Stomach (tissue), 8 donors: ENCODE measurements at regions not wholly inside any gene's neighbourhood (a gene's known extent, or its start where the extent isn't known, plus 50 kb on each side); places are given as distances from the start of the nearest gene placed in this dataset.

Experiments
- DNase-seq, 2 donors: peaks; one replicate each; pipeline versions ENCODE4 v3.0.0 to v3.0.0-alpha.2; 2013 to 2019
- H3K27ac ChIP-seq, 5 donors: fragments of 200-600 bp in 4 of 5; sonication (generic) in 4 of 5; one replicate each; pipeline ENCODE4 v1.5.1; 2013 to 2019; ENCODE audit warnings: mild to moderate bottlenecking in 1 of 5, moderate library complexity in 1 of 5
- H3K27me3 ChIP-seq, 3 donors: fragments of 200-600 bp; sonication (generic); one replicate each; pipeline ENCODE4 v1.5.1; 2017 to 2019; ENCODE audit warnings: mixed run types in 1 of 3
- H3K36me3 ChIP-seq, 4 donors: fragments of 200-600 bp; sonication (generic); 1 replicate in 3 of 4; 2 replicates in 1 of 4; pipeline ENCODE4 v1.5.1; 2016 to 2019
- H3K4me1 ChIP-seq, 4 donors: fragments of 200-600 bp; sonication (generic); one replicate each; pipeline ENCODE4 v1.5.1; 2016 to 2019
- H3K4me3 ChIP-seq, 4 donors: fragments of 200-600 bp; sonication (generic) in 3 of 4; one replicate each; pipeline ENCODE4 v1.5.1; 2016 to 2019; ENCODE audit warnings: mild to moderate bottlenecking in 1 of 4
- H3K9me3 ChIP-seq, 4 donors: fragments of 200-600 bp; sonication (generic); one replicate each; pipeline ENCODE4 v1.5.1; 2016 to 2019
- EP300 ChIP-seq: sonication (generic); formaldehyde crosslinking; IDR thresholded peaks from one replicate; pipeline ENCODE4 v1.6.1; 2017; ENCODE audit warnings: antibody characterized with exemption
- POLR2A ChIP-seq, 4 donors: fragments of 450-650 bp; IDR thresholded peaks; one replicate each; pipeline ENCODE4 v1.6.1; 2016; ENCODE audit warnings: antibody characterized with exemption in 4 of 4, control low read depth in 2 of 4, mild to moderate bottlenecking in 1 of 4, moderate library complexity in 1 of 4
- POLR2AphosphoS5 ChIP-seq, 3 donors: sonication (generic); formaldehyde crosslinking; IDR thresholded peaks; one replicate each; pipeline ENCODE4 v1.6.1; 2016; ENCODE audit warnings: antibody characterized with exemption in 3 of 3
- WGBS, 5 donors: extraction: QIAGEN DNeasy Blood & Tissue Kit in 3 of 5; methylation state at CpG; one replicate each; pipeline versions ENCODE4 v1.1.5 to v1.1.7; 2013 to 2018; 5-methylcytosine and 5-hydroxymethylcytosine counted together
- intact Hi-C: fragments of 100-400 bp; cut with DNase I; formaldehyde crosslinking; loops from one replicate; pipeline ENCODE4 v1.15.1; 2023; ENCODE audit warnings: low total_unique reads
- TF ChIP-seq, protein P1 (sequence below), 7 experiments: fragments of 450-650 bp in 4 of 7; fragments of 200-600 bp in 3 of 7; sonication (generic) in 3 of 7; IDR thresholded peaks; one replicate each; pipeline ENCODE4 v1.5.1; 2016 to 2019; ENCODE audit warnings: antibody characterized with exemption in 7 of 7, control low read depth in 2 of 7, mild to moderate bottlenecking in 1 of 7
- donor health status: healthy with polysubstance abuse.
- donor health status: Bipolar disorder and iron deficiency.
- donor health status: healthy.

GRCh38 chr11:134646561-134646960, 234.5 kb upstream of the B3GAT1 start:
- H3K27ac ChIP-seq = no peak overlapping the region
- H3K4me3 ChIP-seq = no peak overlapping the region
- H3K27me3 ChIP-seq = peaks cover 0 to 38% (median 6%) of the 10 kb centered on the region in 3 donors
- H3K4me1 ChIP-seq = peaks cover 0 to 9% (median 0%) of the 10 kb centered on the region in 4 donors
- intact Hi-C loops = no loop called here
- DNase-seq = peak in 1 of 2 donors; percentile 8
- no peaks in the 10 kb centered on the region for H3K9me3 ChIP-seq
- TF ChIP-seq, protein P1, sequence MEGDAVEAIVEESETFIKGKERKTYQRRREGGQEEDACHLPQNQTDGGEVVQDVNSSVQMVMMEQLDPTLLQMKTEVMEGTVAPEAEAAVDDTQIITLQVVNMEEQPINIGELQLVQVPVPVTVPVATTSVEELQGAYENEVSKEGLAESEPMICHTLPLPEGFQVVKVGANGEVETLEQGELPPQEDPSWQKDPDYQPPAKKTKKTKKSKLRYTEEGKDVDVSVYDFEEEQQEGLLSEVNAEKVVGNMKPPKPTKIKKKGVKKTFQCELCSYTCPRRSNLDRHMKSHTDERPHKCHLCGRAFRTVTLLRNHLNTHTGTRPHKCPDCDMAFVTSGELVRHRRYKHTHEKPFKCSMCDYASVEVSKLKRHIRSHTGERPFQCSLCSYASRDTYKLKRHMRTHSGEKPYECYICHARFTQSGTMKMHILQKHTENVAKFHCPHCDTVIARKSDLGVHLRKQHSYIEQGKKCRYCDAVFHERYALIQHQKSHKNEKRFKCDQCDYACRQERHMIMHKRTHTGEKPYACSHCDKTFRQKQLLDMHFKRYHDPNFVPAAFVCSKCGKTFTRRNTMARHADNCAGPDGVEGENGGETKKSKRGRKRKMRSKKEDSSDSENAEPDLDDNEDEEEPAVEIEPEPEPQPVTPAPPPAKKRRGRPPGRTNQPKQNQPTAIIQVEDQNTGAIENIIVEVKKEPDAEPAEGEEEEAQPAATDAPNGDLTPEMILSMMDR (IDR thresholded peaks at IDR 0.05) = no peak
- TF ChIP-seq EP300 = no peak
- no peak for TF ChIP-seq POLR2AphosphoS5 (IDR thresholded peaks at IDR 0.05)
- no peak for TF ChIP-seq POLR2A (IDR thresholded peaks at IDR 0.05)
- no peaks in the 10 kb centered on the region for H3K36me3 ChIP-seq

DNA sequence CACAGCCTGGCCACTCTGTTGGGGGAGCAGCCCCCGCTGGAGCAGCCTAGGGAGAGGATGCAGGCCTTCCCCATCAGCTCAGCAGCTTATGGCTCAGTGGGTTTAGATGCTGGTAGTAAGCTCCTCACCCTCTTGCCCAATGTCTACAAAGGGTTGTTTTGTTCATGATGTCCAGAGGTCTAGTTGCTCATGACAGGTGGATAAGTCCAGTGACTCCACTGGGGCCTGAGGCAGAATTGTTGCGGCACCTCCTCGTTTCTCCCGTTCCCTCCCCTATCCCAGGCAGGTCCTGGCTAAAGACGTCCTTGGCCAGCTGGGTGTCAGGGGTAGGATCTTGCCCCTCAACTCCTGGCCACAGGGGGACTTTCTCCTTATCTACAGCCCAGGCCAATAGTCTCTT, 233.5 kb upstream of the B3GAT1 start:
- intact Hi-C loops = no loop called here
- peak in 1 of 2 donors; percentile 9 for DNase-seq
- Histone ChIP-seq H3K9me3 (no peaks in the 10 kb centered on the region), H3K27ac (no peak overlapping the region), H3K4me3 (no peak overlapping the region), H3K27me3 (peaks cover 0 to 48% (median 6%) of the 10 kb centered on the region in 3 donors), H3K36me3 (no peaks in the 10 kb centered on the region), H3K4me1 (peaks cover 0 to 9% (median 0%) of the 10 kb centered on the region in 4 donors)
- 81 to 95% (median 92%) methylated on average over 5 of the region's 5 CpGs for WGBS, 5 donors
- TF ChIP-seq, protein P1 (IDR thresholded peaks at IDR 0.05) = no peak
- no peak for TF ChIP-seq POLR2A (IDR thresholded peaks at IDR 0.05)
- TF ChIP-seq EP300 = no peak
- TF ChIP-seq POLR2AphosphoS5 (IDR thresholded peaks at IDR 0.05) = no peak

- peaks cover 0 to 9% (median 0%) of the 10 kb centered on the region in 4 donors for H3K4me1 ChIP-seq
- no peaks in the 10 kb centered on the region for H3K36me3 ChIP-seq
- peaks cover 0 to 56% (median 6%) of the 10 kb centered on the region in 3 donors for H3K27me3 ChIP-seq
- H3K4me3 ChIP-seq = no peak overlapping the region
- intact Hi-C loops = no loop called here
- DNase-seq = peak; percentile 23 to 62
- 47 to 58% (median 51%) methylated on average over 20 of the region's 20 CpGs for WGBS, 5 donors
- TF ChIP-seq, protein P1 (IDR thresholded peaks at IDR 0.05) = no peak
- H3K9me3 ChIP-seq = no peaks in the 10 kb centered on the region
- no peak overlapping the region for H3K27ac ChIP-seq
Observed at GRCh38 chr11:134644476-134645456, 232.7 kb upstream of the B3GAT1 start.

- H3K4me3 ChIP-seq = no peak overlapping the region
- DNase-seq = no peak
- WGBS, 5 donors = 48 to 69% (median 64%) methylated on average over 24 of the region's 24 CpGs
- TF ChIP-seq EP300 = no peak
- TF ChIP-seq, protein P1 (IDR thresholded peaks at IDR 0.05) = no peak
- TF ChIP-seq POLR2AphosphoS5 (IDR thresholded peaks at IDR 0.05) = no peak
- no peak for TF ChIP-seq POLR2A (IDR thresholded peaks at IDR 0.05)
- no peak overlapping the region for H3K27ac ChIP-seq
- intact Hi-C loops = no loop called here
- peaks cover 0 to 9% (median 0%) of the 10 kb centered on the region in 4 donors for H3K4me1 ChIP-seq
- peaks cover 0 to 68% (median 6%) of the 10 kb centered on the region in 3 donors for H3K27me3 ChIP-seq
- H3K36me3 ChIP-seq = no peaks in the 10 kb centered on the region
- H3K9me3 ChIP-seq = no peaks in the 10 kb centered on the region
Observed at GRCh38 chr11:134643115-134644012, 231.3 kb upstream of the B3GAT1 start.
